Keratinocyte (primary cell): ENCODE measurements at regions not wholly inside any gene's neighbourhood (a gene's known extent, or its start where the extent isn't known, plus 50 kb on each side); places are given as distances from the start of the nearest gene placed in this dataset.
A peak's percentile ranks its signal among the peaks of the same experiment; 100 is the strongest.

Experiments used
- DNase-seq: peaks from one replicate; pipeline ENCODE4 v3.0.0-alpha.2; 2011; ENCODE audit warnings: low read depth, missing footprints, low spot score
- FAIRE-seq: peaks from 2 replicates; lab custom pipeline; 2011; peaks lifted over from hg19 to GRCh38; lab: Jason Lieb, UNC
- H2AFZ ChIP-seq: 2 replicates; pipeline ENCODE4 v1.6.0; 2012; ENCODE audit warnings: low read length, control low read depth, inconsistent platforms; ENCODE audit not compliant: control insufficient read depth
- H3K27ac ChIP-seq: 2 replicates; pipeline ENCODE4 v1.5.1; 2011; ENCODE audit warnings: low read length; ENCODE audit not compliant: control insufficient read depth, insufficient read depth
- H3K27me3 ChIP-seq: 3 replicates; pipeline ENCODE4 v1.6.0; 2011; ENCODE audit warnings: low read length; ENCODE audit not compliant: control insufficient read depth, insufficient read depth; ENCODE audit errors: extremely low read depth
- H3K36me3 ChIP-seq, 2 experiments: 2 replicates in 1 of 2; 3 replicates in 1 of 2; pipeline ENCODE4 v1.5.1; 2011; ENCODE audit warnings: low read length in 2 of 2, mild to moderate bottlenecking in 1 of 2; ENCODE audit not compliant: control insufficient read depth in 2 of 2, insufficient read depth in 2 of 2; ENCODE audit errors: extremely low read depth in 1 of 2
- H3K4me1 ChIP-seq: 3 replicates; pipeline ENCODE4 v1.5.1; 2011; ENCODE audit warnings: low read length; ENCODE audit not compliant: control insufficient read depth, insufficient read depth; ENCODE audit errors: extremely low read depth
- H3K4me2 ChIP-seq: 3 replicates; pipeline ENCODE4 v1.6.0; 2011; ENCODE audit warnings: low read depth, low read length; ENCODE audit not compliant: control insufficient read depth, insufficient read depth; ENCODE audit errors: extremely low read depth
- H3K4me3 ChIP-seq, 3 experiments: fragments of 200-600 bp in 1 of 3; sonication (generic) in 1 of 3; 2 replicates in 2 of 3; 3 replicates in 1 of 3; pipeline ENCODE4 v1.5.1; 2011 to 2016; ENCODE audit warnings: low read length in 3 of 3, mild to moderate bottlenecking in 3 of 3, control low read depth in 2 of 3, inconsistent platforms in 1 of 3, low read depth in 1 of 3, mixed read lengths in 1 of 3, mixed run types in 1 of 3, moderate library complexity in 1 of 3; ENCODE audit not compliant: control insufficient read depth in 2 of 3, insufficient read depth in 2 of 3; ENCODE audit errors: extremely low read depth in 1 of 3
- H3K79me2 ChIP-seq: 2 replicates; pipeline ENCODE4 v1.6.0; 2012; ENCODE audit warnings: low read length; ENCODE audit not compliant: control insufficient read depth, insufficient read depth
- H3K9ac ChIP-seq: 3 replicates; pipeline ENCODE4 v1.6.0; 2011; ENCODE audit warnings: low read length; ENCODE audit not compliant: control insufficient read depth, insufficient read depth; ENCODE audit errors: extremely low read depth
- H3K9me1 ChIP-seq: 3 replicates; pipeline ENCODE4 v1.6.0; 2011; ENCODE audit warnings: low read length; ENCODE audit not compliant: control insufficient read depth, insufficient read depth; ENCODE audit errors: extremely low read depth
- H3K9me3 ChIP-seq: 2 replicates; pipeline ENCODE4 v1.5.1; 2012; ENCODE audit warnings: low read depth, low read length; ENCODE audit not compliant: control insufficient read depth
- H4K20me1 ChIP-seq: 3 replicates; pipeline ENCODE4 v1.6.0; 2011; ENCODE audit warnings: low read length; ENCODE audit not compliant: control insufficient read depth, insufficient read depth; ENCODE audit errors: extremely low read depth
- CTCF ChIP-seq, 3 experiments: IDR thresholded peaks in 1 of 3; conservative IDR thresholded peaks in 1 of 3; optimal IDR thresholded peaks in 1 of 3; 2 replicates in 2 of 3; 3 replicates in 1 of 3; pipeline versions ENCODE3 to v1.5.1; 2011; ENCODE audit warnings: low read length in 3 of 3, mild to moderate bottlenecking in 3 of 3, moderate library complexity in 2 of 3, control low read depth in 1 of 3, inconsistent platforms in 1 of 3; ENCODE audit not compliant: insufficient read depth in 2 of 3; ENCODE audit errors: extremely low read depth in 1 of 3
- EZH2 ChIP-seq: IDR thresholded peaks from one replicate; pipeline ENCODE4 v1.6.1; 2012; ENCODE audit warnings: inconsistent platforms, mild to moderate bottlenecking, low read length, moderate library complexity
- dilution Hi-C: fragments of 300-500 bp; cut with MboI; formaldehyde crosslinking; loops from one replicate; pipeline ENCODE4 v1.7.0; 2020; ENCODE audit warnings: low sequenced_read_pairs; ENCODE audit not compliant: extremely low pct_ligation_motif_present

- H3K27ac ChIP-seq, result no peak overlapping the region
- H3K4me3 ChIP-seq, result no peak overlapping the region
- peak overlapping the region; percentile 62 for H3K4me2 ChIP-seq
- H3K9me3 ChIP-seq, result no peaks in the 10 kb centered on the region
- dilution Hi-C loops, result no loop called here
- H3K9me1 ChIP-seq, result no peaks in the 10 kb centered on the region
- TF ChIP-seq EZH2 (no peak), CTCF (optimal IDR thresholded peaks at IDR 0.05 in 1 of 3, IDR thresholded peaks at IDR 0.05 in 1 of 3, conservative IDR thresholded peaks at IDR 0.05 in 1 of 3; ENCODE audit: extremely low read depth in 1 of 3, insufficient read depth in 2 of 3, low read length in 3 of 3) (no peak)
- H3K27me3 ChIP-seq, result no peaks in the 10 kb centered on the region
- peak overlapping the region; percentile 82 for H2AFZ ChIP-seq
- no peaks in the 10 kb centered on the region for H3K36me3 ChIP-seq
- DNase-seq (no peak), FAIRE-seq (no peak)
- no peaks in the 10 kb centered on the region for H3K79me2 ChIP-seq
- H3K4me1 ChIP-seq, result peaks cover 8% of the 10 kb centered on the region
- no peaks in the 10 kb centered on the region for H4K20me1 ChIP-seq
- H3K9ac ChIP-seq, result no peak overlapping the region
Observed at GRCh38 chr11:79546351-79546750, 105.5 kb upstream of the TENM4 start.

GRCh38 chr11:79544361-79544760 is 103.5 kb upstream of the TENM4 start:
- H3K9me3 ChIP-seq, result no peaks in the 10 kb centered on the region
- H3K4me1 ChIP-seq, result peaks cover 8% of the 10 kb centered on the region
- H3K79me2 ChIP-seq, result no peaks in the 10 kb centered on the region
- dilution Hi-C loops, result no loop called here
- H3K4me3 ChIP-seq, result no peak overlapping the region
- no peak for FAIRE-seq
- no peaks in the 10 kb centered on the region for H3K36me3 ChIP-seq
- H3K9ac ChIP-seq, result no peak overlapping the region
- no peak for DNase-seq
- no peaks in the 10 kb centered on the region for H3K27me3 ChIP-seq
- TF ChIP-seq EZH2, result no peak
- no peak for TF ChIP-seq CTCF (optimal IDR thresholded peaks at IDR 0.05 in 1 of 3, IDR thresholded peaks at IDR 0.05 in 1 of 3, conservative IDR thresholded peaks at IDR 0.05 in 1 of 3; ENCODE audit: extremely low read depth in 1 of 3, insufficient read depth in 2 of 3, low read length in 3 of 3)
- no peak overlapping the region for H2AFZ ChIP-seq
- no peak overlapping the region for H3K27ac ChIP-seq
- no peaks in the 10 kb centered on the region for H4K20me1 ChIP-seq
- H3K4me2 ChIP-seq, result no peak overlapping the region
- no peaks in the 10 kb centered on the region for H3K9me1 ChIP-seq
